GM12875 (cell line): ENCODE measurements at regions not wholly inside any gene's neighbourhood (a gene's known extent, or its start where the extent isn't known, plus 50 kb on each side); places are given as distances from the start of the nearest gene placed in this dataset.
"Not testable (repeated sequence)": the region's sequence is repeated elsewhere in the genome, so short reads cannot be mapped to it uniquely, and the experiment has no call there.

Experiments
- H3K4me3 ChIP-seq: one replicate; pipeline ENCODE4 v1.5.1; 2011; ENCODE audit warnings: low read depth, low read length, control low read depth
- TF ChIP-seq, protein P1 (sequence below): IDR thresholded peaks from 2 replicates; pipeline ENCODE4 v1.5.1; 2011; ENCODE audit warnings: low read depth, mild to moderate bottlenecking, control low read depth, inconsistent platforms, low read length, moderate library complexity, borderline replicate concordance; ENCODE audit not compliant: insufficient read depth

DNA sequence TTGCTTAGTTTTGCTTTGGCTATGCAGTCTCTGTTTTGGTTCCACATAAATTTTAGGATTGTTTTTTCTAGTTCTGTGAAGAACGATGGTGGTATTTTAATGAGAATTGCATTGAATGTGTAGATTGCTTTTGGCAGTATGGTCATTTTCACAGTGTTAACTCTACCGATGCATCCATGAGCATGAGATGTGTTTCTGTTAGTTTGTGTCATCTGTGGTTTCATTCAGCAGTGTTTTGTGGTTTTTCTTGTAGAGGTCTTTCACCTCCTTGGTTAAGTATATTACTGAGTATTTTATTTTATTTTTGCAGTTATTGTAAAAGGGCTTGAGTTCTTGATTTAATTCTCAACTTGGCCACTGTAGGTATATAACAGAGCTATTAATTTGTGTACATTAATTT lies 78.2 kb upstream of the ZNF92 start:
- H3K4me3 ChIP-seq = no peak overlapping the region
- TF ChIP-seq, protein P1, sequence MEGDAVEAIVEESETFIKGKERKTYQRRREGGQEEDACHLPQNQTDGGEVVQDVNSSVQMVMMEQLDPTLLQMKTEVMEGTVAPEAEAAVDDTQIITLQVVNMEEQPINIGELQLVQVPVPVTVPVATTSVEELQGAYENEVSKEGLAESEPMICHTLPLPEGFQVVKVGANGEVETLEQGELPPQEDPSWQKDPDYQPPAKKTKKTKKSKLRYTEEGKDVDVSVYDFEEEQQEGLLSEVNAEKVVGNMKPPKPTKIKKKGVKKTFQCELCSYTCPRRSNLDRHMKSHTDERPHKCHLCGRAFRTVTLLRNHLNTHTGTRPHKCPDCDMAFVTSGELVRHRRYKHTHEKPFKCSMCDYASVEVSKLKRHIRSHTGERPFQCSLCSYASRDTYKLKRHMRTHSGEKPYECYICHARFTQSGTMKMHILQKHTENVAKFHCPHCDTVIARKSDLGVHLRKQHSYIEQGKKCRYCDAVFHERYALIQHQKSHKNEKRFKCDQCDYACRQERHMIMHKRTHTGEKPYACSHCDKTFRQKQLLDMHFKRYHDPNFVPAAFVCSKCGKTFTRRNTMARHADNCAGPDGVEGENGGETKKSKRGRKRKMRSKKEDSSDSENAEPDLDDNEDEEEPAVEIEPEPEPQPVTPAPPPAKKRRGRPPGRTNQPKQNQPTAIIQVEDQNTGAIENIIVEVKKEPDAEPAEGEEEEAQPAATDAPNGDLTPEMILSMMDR = no peak

DNA sequence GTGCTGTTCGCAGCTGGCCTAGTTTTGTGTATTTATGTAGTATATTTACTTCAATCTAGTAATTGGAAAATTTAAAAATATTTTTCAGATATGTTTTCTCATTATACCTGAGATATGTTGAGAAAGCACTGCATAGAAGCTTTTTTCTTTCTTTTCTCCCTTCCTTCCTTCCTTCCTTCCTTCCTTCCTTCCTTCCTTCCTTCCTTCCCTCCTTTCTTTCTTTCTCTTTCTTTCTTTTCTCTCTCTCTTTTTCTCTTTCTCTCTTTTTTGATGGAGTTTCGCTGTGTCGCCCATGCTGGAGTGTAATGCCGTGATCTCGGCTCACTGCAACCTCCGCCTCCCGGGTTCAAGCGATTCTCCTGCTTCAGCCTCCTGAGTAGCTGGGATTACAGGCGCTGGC lies 83.3 kb upstream of the ZNF92 start:
- H3K4me3 ChIP-seq = not testable (repeated sequence)

DNA sequence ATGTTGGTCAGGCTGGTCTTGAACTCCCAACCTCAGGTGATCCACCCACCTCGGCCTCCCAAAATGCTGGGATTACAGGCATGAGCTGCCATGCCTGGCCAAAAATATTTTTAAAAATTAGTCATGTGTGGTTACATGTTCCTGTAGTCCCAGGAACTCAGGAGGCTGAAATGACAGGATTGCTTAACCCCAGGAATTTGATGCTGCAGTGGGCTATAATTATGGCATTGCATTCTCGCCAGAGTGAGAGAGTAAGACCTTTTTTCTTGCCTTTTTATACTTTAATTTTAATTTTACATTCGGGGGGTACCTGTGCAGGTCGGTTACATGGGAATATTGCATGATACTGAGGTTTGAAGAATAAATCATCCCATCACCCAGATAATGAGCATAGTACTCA lies 86.6 kb upstream of the ZNF92 start:
- TF ChIP-seq, protein P1 = no peak
- H3K4me3 ChIP-seq = no peak overlapping the region

DNA sequence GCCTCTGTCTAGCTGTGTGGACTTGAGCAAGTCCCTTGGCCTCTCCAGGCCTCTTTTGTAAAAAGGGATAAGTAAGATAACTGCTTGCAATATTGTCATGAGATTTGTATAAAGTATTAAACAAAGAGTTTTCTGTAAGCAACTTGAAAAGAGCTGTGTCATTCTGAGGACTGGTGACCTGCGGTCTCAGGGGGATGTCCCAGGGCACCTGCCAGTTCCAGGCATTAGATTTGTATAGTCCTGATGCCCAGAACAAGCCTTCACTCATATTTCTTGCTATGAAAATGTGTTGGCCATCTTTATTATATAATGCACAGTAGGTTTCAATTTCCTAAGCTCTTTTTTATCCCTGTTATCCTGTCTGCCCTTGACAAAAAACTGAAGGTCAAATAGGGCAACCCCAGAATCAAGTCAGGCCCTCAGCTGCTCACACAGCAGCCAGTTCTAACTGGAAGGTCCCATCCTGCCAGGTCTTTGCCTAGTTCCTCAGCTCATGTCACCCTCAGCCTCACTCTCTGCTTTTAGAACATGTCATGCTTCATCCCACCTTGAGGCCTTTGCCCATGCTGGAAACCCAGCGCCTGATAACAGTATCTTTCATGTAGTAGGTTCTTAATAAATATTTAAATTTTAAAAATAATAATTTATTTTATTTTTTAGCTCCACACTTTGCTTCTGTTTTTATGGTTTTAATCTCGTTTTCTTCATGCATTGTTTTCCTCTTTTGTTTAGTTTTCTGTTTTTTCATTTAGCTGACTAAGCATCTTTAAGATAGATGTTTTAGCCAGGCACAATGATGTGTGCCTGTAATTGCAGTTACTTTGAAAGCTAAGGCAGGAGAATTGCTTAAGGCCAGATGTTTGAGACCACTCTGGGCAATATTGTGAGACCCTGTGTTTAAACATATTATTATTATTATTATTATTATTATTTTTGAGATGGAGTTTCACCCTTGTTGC lies 87.5 kb upstream of the ZNF92 start:
- H3K4me3 ChIP-seq = no peak overlapping the region
- TF ChIP-seq, protein P1 = no peak

DNA sequence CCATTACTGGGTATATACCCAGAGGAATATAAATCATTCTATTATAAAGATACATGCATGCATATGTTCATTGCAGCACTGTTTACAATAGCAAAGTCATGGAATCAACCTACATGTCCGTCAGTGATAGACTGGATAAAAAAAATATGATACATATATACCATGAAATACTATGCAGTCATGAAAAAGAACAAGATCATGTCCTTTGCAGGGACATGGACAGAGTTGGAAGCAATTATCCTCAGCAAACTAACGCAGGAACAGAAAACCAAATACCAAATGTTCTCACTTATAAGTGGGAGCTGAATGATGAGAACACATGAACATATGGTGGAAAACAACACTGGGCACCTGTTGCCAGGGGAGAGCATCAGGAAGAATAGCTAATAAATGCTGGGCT lies 88.4 kb upstream of the ZNF92 start:
- H3K4me3 ChIP-seq = not testable (repeated sequence)

DNA sequence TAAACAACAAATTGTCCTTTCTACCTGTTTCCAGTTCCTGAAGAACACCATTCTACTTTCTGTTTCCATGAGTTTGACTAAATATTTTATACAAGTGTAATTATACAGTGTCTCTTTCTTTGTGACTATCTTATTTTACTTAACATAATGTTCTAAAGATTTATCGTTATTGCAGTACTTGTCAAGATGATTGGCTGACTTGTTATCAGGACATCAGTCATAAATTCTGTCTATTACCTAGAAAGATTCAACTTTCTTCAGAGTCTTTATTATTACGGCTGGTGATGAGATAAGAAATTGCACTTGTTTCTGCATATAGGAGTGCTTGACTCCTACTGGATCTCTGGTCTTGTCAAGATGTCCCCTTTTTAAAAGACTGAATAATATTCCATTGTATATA lies 93.9 kb upstream of the ZNF92 start:
- TF ChIP-seq, protein P1 = no peak
- H3K4me3 ChIP-seq = no peak overlapping the region

DNA sequence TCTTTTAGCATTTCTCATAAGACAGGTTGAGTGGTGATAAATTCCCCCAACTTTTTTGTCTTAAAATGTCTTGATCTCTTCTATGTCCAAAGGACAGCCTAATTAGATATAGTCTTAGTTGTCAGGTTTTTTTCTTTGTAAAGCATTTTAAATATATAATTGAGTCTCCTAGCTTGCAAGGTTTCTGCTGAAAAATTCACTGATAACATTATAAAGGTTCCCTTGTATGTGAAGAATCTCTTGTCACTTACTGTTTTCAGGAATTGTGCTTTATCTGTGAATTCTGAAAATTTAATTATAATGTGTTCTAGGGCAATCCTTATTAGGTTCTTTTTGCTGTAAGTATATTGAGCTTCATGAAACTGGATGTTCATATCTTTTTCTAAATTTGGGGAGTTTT lies 96.8 kb upstream of the ZNF92 start:
- no peak overlapping the region for H3K4me3 ChIP-seq
- TF ChIP-seq, protein P1 = no peak

DNA sequence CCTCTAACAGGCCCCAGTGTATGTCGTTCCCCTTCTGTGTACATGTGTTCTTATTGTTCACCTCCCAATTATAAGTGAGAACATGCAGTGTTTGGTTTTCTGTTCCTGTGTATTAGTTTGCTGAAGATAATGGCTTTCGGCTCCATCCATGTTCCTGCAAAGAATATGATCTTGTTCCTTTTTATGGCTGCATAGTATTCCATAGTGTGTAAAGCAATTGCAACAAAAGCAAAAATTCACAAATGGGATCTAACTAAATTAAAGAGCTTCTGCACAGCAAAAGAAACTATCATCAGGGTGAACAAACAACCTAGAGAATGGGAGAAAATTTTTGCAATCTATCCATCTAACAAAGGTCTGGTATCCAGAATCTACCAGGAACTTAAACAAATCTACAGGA lies 102.2 kb upstream of the ZNF92 start:
- H3K4me3 ChIP-seq = not testable (repeated sequence)
